ENCODE measurements at regions not wholly inside any gene's neighbourhood (a gene's known extent, or its start where the extent isn't known, plus 50 kb on each side); places are given as distances from the start of the nearest gene placed in this dataset.

GRCh38 chr4:24330573-24330972 lies 253.8 kb downstream of the DHX15 start:
- Histone ChIP-seq H3K27me3 (ENCODE audit: control insufficient read depth in 2 of 2, insufficient read depth in 2 of 2, low read length in 2 of 2) (no peaks in the 10 kb centered on the region), H3K36me3 (ENCODE audit: control insufficient read depth in 2 of 2, extremely low read depth in 1 of 2, insufficient read depth in 2 of 2, low read length in 2 of 2) (no peaks in the 10 kb centered on the region), H3K79me2 (ENCODE audit: control insufficient read depth, insufficient read depth, low read length) (no peaks in the 10 kb centered on the region), H3K4me1 (ENCODE audit: control insufficient read depth, extremely low read depth, insufficient read depth, low read length) (no peaks in the 10 kb centered on the region), H2AFZ (ENCODE audit: low read depth, low read length) (no peak overlapping the region), H3K27ac (ENCODE audit: insufficient read depth, low read depth, low read length) (no peak overlapping the region), H3K4me2 (ENCODE audit: insufficient read depth, low read length) (no peak overlapping the region), H3K4me3 (replicated peaks in 1 of 3; ENCODE audit: insufficient read depth in 1 of 3, low read depth in 1 of 3, low read length in 3 of 3) (no peak overlapping the region), H4K20me1 (replicated peaks; ENCODE audit: control insufficient read depth, extremely low read depth, insufficient read depth, low read length) (no peaks in the 10 kb centered on the region), H3K9ac (replicated peaks; ENCODE audit: extremely low read depth, insufficient read depth, low read length) (no peak overlapping the region), H3K9me1 (replicated peaks; ENCODE audit: control insufficient read depth, extremely low read depth, insufficient read depth, low read length) (no peaks in the 10 kb centered on the region), H3K9me3 (replicated peaks; ENCODE audit: control insufficient read depth, insufficient read depth, low read length) (no peaks in the 10 kb centered on the region)
- TF ChIP-seq FOS (IDR thresholded peaks at IDR 0.05; ENCODE audit: borderline replicate concordance, insufficient read depth, low read length): no peak
- no peak for TF ChIP-seq POLR2A (IDR thresholded peaks at IDR 0.05; ENCODE audit: low read depth, low read length)
- TF ChIP-seq POLR2AphosphoS5 (IDR thresholded peaks at IDR 0.05; ENCODE audit: insufficient read depth, low read depth, low read length): no peak
- no peak for TF ChIP-seq CTCF (IDR thresholded peaks at IDR 0.05; ENCODE audit: extremely low read depth in 1 of 2, insufficient read depth in 1 of 2, low read depth in 1 of 2, low read length in 2 of 2)
- no peak for TF ChIP-seq JUN (IDR thresholded peaks at IDR 0.05; ENCODE audit: borderline replicate concordance, insufficient read depth, insufficient read length, low read depth)
- TF ChIP-seq EZH2 (IDR thresholded peaks at IDR 0.05; ENCODE audit: borderline replicate concordance, low read depth, low read length, severe bottlenecking): no peak
- TF ChIP-seq GATA2 (IDR thresholded peaks at IDR 0.05; ENCODE audit: insufficient read depth, insufficient read length, low read depth, low read length): no peak
- no peak for TF ChIP-seq MYC (IDR thresholded peaks at IDR 0.05; ENCODE audit: low read depth, low read length)
- TF ChIP-seq MAX (IDR thresholded peaks at IDR 0.05; ENCODE audit: insufficient read depth, insufficient read length): no peak
- DNase-seq (ENCODE audit: low read depth, low spot score): no peak
- POLR2A ChIA-PET: no interaction called here
- no TSS peak for BruUV-seq (replicated peaks)
- intact Hi-C loops (cut with micrococcal nuclease): no loop called here
- dilution Hi-C loops (cut with MboI; ENCODE audit: extremely low pct_ligation_motif_present, low sequenced_read_pairs): no loop called here
- CTCF ChIA-PET: no interaction called here
- FAIRE-seq: no peak

Measured in endothelial cell of umbilical vein (primary cell).